C4-2B (cell line): ENCODE measurements at regions not wholly inside any gene's neighbourhood (a gene's known extent, or its start where the extent isn't known, plus 50 kb on each side); places are given as distances from the start of the nearest gene placed in this dataset.
"Not testable (repeated sequence)": the region's sequence is repeated elsewhere in the genome, so short reads cannot be mapped to it uniquely, and the experiment has no call there.

ENCODE experiments used
- H3K27ac ChIP-seq: fragments of 450-650 bp; 2 replicates; pipeline ENCODE4 v1.5.1; 2017
- CTCF ChIP-seq: fragments of 450-650 bp; conservative IDR thresholded peaks from 2 replicates; pipeline ENCODE4 v1.5.1; 2017; ENCODE audit warnings: mild to moderate bottlenecking
- ZFX ChIP-seq: fragments of 450-650 bp; IDR thresholded peaks from 2 replicates; pipeline ENCODE4 v1.6.1; 2017

- H3K27ac ChIP-seq, result no peak overlapping the region
- TF ChIP-seq CTCF (no peak), ZFX (no peak)
Observed at GRCh38 chr2:57693177-57693576, 353.4 kb upstream of the VRK2 start.

GRCh38 chr2:57693965-57694364, 352.6 kb upstream of the VRK2 start:
- no peak overlapping the region for H3K27ac ChIP-seq
- TF ChIP-seq ZFX (no peak), CTCF (no peak)

- TF ChIP-seq ZFX, result no peak
- TF ChIP-seq CTCF, result no peak
- H3K27ac ChIP-seq, result no peak overlapping the region
Observed at GRCh38 chr2:57696016-57696415, 350.6 kb upstream of the VRK2 start.

- TF ChIP-seq ZFX (no peak), CTCF (no peak)
- no peak overlapping the region for H3K27ac ChIP-seq
Observed at GRCh38 chr2:57698392-57698791, 348.2 kb upstream of the VRK2 start.

- no peak overlapping the region for H3K27ac ChIP-seq
- TF ChIP-seq ZFX (no peak), CTCF (no peak)
Observed at GRCh38 chr2:57698935-57699449, 347.6 kb upstream of the VRK2 start.

GRCh38 chr2:57701391-57701791, 345.2 kb upstream of the VRK2 start:
- TF ChIP-seq CTCF, result peak; percentile 13; the same call in 1 of the 2 replicates
- TF ChIP-seq ZFX, result no peak
- H3K27ac ChIP-seq, result no peak overlapping the region

- no peak overlapping the region for H3K27ac ChIP-seq
- TF ChIP-seq ZFX (no peak), CTCF (no peak)
Observed at GRCh38 chr2:57703407-57703806, 343.2 kb upstream of the VRK2 start.

- H3K27ac ChIP-seq, result not testable (repeated sequence)
Observed at GRCh38 chr2:57707794-57708193, 338.8 kb upstream of the VRK2 start.
